NCI-H146 treated with DMSO at 0.1 percent for 48 hours (cell line): ENCODE measurements at regions not wholly inside any gene's neighbourhood (a gene's known extent, or its start where the extent isn't known, plus 50 kb on each side); places are given as distances from the start of the nearest gene placed in this dataset.

Experiments used
- DNase-seq: peaks from one replicate; lab custom pipeline; 2025; ENCODE audit not compliant: unreplicated experiment; lab: John Stamatoyannopoulos, UW

GRCh38 chr13:40466272-40466671, 200.2 kb downstream of the FOXO1 start:
- no peak for DNase-seq

- DNase-seq = no peak
Observed at GRCh38 chr13:40468227-40468838, 198.1 kb downstream of the FOXO1 start.

GRCh38 chr13:40469581-40470310, 196.7 kb downstream of the FOXO1 start:
- DNase-seq = no peak

- DNase-seq = no peak
Observed at GRCh38 chr13:40470660-40471059, 195.8 kb downstream of the FOXO1 start.

- no peak for DNase-seq
Observed at GRCh38 chr13:40471076-40471475, 195.4 kb downstream of the FOXO1 start.

GRCh38 chr13:40471911-40472310, 194.5 kb downstream of the FOXO1 start:
- DNase-seq = no peak

GRCh38 chr13:40472427-40473220, 193.8 kb downstream of the FOXO1 start:
- no peak for DNase-seq

GRCh38 chr13:40475617-40476016, 190.8 kb downstream of the FOXO1 start:
- no peak for DNase-seq

GRCh38 chr13:40476175-40476958, 190.1 kb downstream of the FOXO1 start:
- DNase-seq = no peak

GRCh38 chr13:40477623-40478608, 188.5 kb downstream of the FOXO1 start:
- no peak for DNase-seq

- no peak for DNase-seq
Observed at GRCh38 chr13:40478775-40479174, 187.7 kb downstream of the FOXO1 start.

GRCh38 chr13:40479196-40479845, 187.1 kb downstream of the FOXO1 start:
- DNase-seq = no peak

- DNase-seq = no peak
Observed at GRCh38 chr13:40480012-40480914, 186.2 kb downstream of the FOXO1 start.

- DNase-seq = no peak
Observed at GRCh38 chr13:40480915-40481516, 185.4 kb downstream of the FOXO1 start.

- no peak for DNase-seq
Observed at GRCh38 chr13:40483601-40484000, 182.8 kb downstream of the FOXO1 start.

- DNase-seq = no peak
Observed at GRCh38 chr13:40484101-40484800, 182.2 kb downstream of the FOXO1 start.

GRCh38 chr13:40484974-40485373, 181.5 kb downstream of the FOXO1 start:
- DNase-seq = no peak
